T-helper 1 cell treated with Interleukin-12 subunit alpha and Interleukin-12 subunit beta and Interleukin-4 antibody, amounts not matched to agents 30 μg/mL and 1 μg/mL, for 36 hours (primary cell): ENCODE measurements at regions not wholly inside any gene's neighbourhood (a gene's known extent, or its start where the extent isn't known, plus 50 kb on each side); places are given as distances from the start of the nearest gene placed in this dataset.

Experiments used
- H3K27ac Mint-ChIP-seq: one replicate; pipeline ENCODE4 v1.8.0; 2021; ENCODE audit warnings: mild to moderate bottlenecking, mixed read lengths
- H3K27me3 Mint-ChIP-seq: one replicate; pipeline ENCODE4 v1.8.0; 2021; ENCODE audit warnings: low read depth, mixed read lengths
- H3K36me3 Mint-ChIP-seq: one replicate; pipeline ENCODE4 v1.8.0; 2021; ENCODE audit warnings: low read depth, mixed read lengths
- H3K4me1 Mint-ChIP-seq: one replicate; pipeline ENCODE4 v1.8.0; 2021; ENCODE audit warnings: low read depth, mixed read lengths
- H3K4me3 Mint-ChIP-seq: one replicate; pipeline ENCODE4 v1.8.0; 2021; ENCODE audit warnings: mild to moderate bottlenecking, moderate library complexity, mixed read lengths
- H3K9me3 Mint-ChIP-seq: one replicate; pipeline ENCODE4 v1.8.0; 2021; ENCODE audit warnings: mixed read lengths

DNA sequence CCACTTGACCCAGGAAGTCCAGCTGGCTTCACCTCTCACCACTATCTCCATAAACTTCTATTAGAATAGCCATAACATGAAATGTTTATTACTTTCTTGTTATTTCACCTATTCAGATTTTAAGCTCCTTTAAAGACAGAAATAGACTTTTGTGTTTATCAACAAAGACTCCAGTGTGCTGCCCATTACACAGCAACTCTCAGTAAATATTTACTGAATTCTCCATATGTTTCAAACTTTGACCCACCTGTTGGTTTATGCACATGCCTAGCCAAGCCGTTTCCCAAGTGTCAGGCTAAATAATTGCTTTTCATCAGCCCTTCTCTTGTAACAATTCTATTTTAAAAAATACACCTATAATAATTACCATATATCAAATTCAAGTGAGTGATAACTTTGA lies 242.9 kb upstream of the NEIL3 start:
- Mint-ChIP-seq H3K36me3 (no peaks in the 10 kb centered on the region), H3K9me3 (no peaks in the 10 kb centered on the region), H3K27ac (no peak overlapping the region), H3K4me1 (no peaks in the 10 kb centered on the region), H3K27me3 (no peaks in the 10 kb centered on the region), H3K4me3 (no peak overlapping the region)

DNA sequence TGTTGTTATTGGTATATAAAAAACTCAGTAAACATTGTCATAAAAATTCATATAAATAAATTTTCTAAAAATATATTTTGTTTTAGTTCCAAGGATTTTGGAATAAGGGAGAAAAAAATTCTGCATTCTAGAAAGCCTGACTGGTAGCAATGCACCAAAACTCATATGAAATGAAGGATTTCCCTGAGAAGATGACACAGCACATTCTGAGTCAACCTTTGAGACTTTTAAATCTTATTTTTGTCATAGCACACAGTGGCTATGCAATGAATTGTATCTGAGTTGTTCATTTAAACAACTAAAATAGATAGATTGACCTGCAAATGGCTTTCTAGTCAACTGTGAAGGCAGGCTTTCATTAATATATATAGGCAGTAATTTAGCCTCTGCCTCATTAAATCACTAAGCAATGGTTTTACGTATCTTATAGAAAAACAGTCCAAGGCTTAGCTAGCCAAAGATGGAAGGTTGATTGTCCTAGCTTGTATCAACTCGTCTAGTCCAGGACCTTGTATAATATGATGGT lies 239.1 kb upstream of the NEIL3 start:
- Mint-ChIP-seq H3K9me3 (no peaks in the 10 kb centered on the region), H3K36me3 (no peaks in the 10 kb centered on the region), H3K27me3 (no peaks in the 10 kb centered on the region), H3K27ac (no peak overlapping the region), H3K4me1 (no peaks in the 10 kb centered on the region), H3K4me3 (no peak overlapping the region)

DNA sequence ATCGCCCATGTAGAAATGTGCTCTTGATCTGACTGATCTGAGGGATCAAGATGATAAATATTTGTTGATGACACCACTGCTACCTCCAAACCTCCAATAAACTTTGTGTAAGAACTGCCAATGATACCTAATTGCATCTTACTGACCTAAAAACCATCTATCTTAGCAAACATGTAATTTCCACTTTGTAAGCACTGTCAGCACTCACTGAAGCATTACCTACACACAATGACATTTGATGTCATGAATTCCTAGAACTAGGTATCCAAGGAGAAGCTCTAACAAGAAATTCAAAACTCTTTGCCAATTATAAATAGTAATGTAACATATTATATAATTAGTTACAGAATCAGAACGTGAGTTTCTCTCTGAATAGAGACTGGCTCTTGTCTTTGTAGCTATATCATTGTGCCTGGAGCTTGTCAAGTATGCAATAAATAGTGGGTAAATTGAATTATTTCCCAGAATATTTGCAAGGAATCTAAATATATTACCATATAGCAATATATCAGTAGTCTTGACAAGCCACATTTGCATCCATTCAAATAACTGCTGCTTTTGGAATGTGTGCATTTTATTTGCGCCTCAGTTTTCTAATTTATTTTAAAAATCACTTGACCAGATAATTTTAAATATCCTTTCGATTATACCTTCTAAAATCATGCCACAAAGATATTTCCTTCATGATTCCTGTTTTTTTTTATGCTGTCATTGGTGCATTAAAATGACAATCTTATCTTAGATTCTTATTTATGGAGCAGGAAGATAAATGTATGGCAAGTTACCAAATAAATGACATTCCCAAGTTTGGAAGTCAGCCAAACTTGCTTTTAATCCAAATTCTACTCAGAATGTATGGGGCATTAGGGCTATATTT lies 232.3 kb upstream of the NEIL3 start:
- Mint-ChIP-seq H3K36me3 (no peaks in the 10 kb centered on the region), H3K4me3 (no peak overlapping the region), H3K4me1 (no peaks in the 10 kb centered on the region), H3K27ac (no peak overlapping the region), H3K27me3 (no peaks in the 10 kb centered on the region), H3K9me3 (no peaks in the 10 kb centered on the region)

DNA sequence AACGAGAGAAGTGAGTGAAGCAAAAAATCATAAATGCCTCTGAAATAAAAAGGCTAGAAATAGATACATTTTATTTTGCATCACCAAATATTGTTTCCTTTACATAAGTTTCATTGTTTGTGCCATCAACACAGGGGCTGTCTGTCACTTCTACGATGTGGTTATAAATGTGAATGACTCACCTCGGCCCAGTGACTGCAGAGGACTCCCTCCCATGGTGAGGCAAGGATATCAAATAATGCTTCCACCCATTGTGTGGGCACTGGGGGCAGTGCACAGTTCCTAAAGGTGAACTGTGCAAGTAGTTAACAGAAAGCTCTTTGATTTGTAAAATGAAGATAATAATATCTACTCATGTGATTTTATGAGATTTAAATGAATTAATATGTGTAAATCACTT lies 230.3 kb upstream of the NEIL3 start:
- no peaks in the 10 kb centered on the region for H3K9me3 Mint-ChIP-seq
- H3K27ac Mint-ChIP-seq: no peak overlapping the region
- H3K4me3 Mint-ChIP-seq: no peak overlapping the region
- no peaks in the 10 kb centered on the region for H3K27me3 Mint-ChIP-seq
- no peaks in the 10 kb centered on the region for H3K4me1 Mint-ChIP-seq
- H3K36me3 Mint-ChIP-seq: no peaks in the 10 kb centered on the region

DNA sequence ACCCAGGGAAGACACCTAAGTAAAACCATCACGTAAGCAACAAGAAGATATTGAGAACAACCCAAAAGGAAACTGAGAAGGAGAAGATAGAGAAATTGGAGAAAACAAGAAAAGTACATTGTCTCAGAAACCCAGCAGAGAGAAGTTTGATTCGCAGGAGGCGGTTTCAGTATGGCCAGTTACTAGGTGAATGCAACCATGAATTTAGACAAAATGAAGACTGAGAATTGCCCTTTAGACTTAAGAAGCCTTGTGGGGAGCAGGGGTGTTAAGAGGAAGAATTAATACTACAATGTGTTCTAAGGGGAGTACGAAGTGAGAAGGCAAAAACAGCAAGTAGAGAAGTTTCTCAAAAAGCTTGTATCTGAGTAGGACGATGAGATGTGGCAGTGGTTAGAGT lies 229.3 kb upstream of the NEIL3 start:
- H3K4me3 Mint-ChIP-seq: no peak overlapping the region
- no peaks in the 10 kb centered on the region for H3K36me3 Mint-ChIP-seq
- no peaks in the 10 kb centered on the region for H3K27me3 Mint-ChIP-seq
- no peaks in the 10 kb centered on the region for H3K9me3 Mint-ChIP-seq
- no peak overlapping the region for H3K27ac Mint-ChIP-seq
- H3K4me1 Mint-ChIP-seq: no peaks in the 10 kb centered on the region

DNA sequence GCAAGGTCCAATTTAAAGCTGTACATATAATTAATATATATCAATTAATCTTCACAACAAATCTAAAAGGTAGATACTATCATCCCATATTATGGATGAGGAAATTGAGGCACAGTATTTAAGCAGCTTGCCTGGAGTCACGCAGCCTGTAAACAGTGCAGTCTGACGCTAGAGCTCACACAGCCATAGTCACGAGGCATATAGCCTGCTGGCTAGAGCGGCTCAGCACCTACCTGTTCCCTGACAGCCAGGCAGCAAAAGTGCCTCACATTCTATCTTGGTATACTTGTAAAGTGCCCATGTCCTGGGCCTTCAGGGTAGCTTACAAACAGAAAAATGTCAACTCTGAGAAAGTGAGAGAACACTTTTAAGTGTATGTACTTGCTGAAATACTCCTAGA lies 222.6 kb upstream of the NEIL3 start:
- H3K4me1 Mint-ChIP-seq: no peaks in the 10 kb centered on the region
- no peaks in the 10 kb centered on the region for H3K27me3 Mint-ChIP-seq
- no peaks in the 10 kb centered on the region for H3K9me3 Mint-ChIP-seq
- H3K27ac Mint-ChIP-seq: no peak overlapping the region
- H3K4me3 Mint-ChIP-seq: no peak overlapping the region
- no peaks in the 10 kb centered on the region for H3K36me3 Mint-ChIP-seq

DNA sequence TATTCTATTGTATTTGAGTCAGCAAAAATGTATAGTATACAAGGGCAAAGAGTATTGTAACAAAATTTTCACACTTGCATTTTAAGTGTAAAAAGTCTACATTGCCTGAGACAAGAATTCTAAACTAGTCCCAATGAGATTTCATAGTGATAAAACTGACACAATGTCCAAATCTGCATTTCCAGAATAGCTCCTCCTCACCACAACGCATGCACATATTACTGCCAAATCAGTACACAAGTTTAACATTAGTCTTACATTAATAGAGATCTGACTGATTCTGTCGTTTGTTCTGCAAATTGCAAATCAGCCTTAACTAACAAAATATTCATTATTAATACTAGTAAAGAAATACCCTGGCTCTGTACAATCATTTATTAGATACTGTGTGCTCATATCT lies 222.2 kb upstream of the NEIL3 start:
- H3K27me3 Mint-ChIP-seq: no peaks in the 10 kb centered on the region
- no peaks in the 10 kb centered on the region for H3K36me3 Mint-ChIP-seq
- H3K4me1 Mint-ChIP-seq: no peaks in the 10 kb centered on the region
- no peak overlapping the region for H3K27ac Mint-ChIP-seq
- no peak overlapping the region for H3K4me3 Mint-ChIP-seq
- H3K9me3 Mint-ChIP-seq: no peaks in the 10 kb centered on the region

DNA sequence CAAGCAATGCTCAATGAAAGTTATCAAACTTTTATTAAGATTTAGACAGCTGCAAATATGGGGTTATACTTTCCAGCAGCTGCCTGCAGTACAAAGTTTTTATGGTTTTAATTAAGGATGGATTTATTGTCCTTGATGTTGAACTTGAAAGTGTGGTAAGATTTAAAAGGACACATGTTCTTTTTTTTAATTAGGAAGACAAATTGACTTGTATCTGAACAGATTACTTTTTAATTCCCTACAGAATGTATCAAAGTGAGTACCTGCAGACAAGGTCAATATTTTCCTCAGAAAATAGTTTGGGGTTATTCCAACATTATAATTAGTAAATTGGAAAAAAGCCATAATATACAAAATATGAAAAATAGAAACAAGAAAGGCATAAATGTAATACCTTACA lies 218.2 kb upstream of the NEIL3 start:
- H3K4me3 Mint-ChIP-seq: no peak overlapping the region
- H3K36me3 Mint-ChIP-seq: no peaks in the 10 kb centered on the region

DNA sequence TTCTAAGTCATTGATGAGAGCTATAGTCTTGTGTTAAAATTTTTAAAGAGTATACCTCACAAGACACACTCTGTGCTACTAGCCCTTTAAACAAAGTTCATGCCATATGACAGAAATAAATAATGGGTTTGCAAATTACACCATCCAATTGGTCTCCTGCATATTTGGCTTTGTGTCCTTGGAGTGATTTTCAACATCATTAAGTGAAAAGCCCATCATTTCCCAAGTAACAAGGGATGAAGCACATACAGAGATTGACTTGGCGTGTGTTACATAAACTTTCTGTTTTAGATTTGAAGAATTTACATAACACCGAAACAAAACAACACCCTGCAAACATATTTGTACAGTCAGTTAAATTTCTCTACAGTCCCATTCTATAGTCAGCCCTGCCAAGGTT lies 216.9 kb upstream of the NEIL3 start:
- H3K9me3 Mint-ChIP-seq: no peaks in the 10 kb centered on the region
- H3K27me3 Mint-ChIP-seq: no peaks in the 10 kb centered on the region
- no peaks in the 10 kb centered on the region for H3K36me3 Mint-ChIP-seq
- no peak overlapping the region for H3K4me3 Mint-ChIP-seq
- no peaks in the 10 kb centered on the region for H3K4me1 Mint-ChIP-seq
- H3K27ac Mint-ChIP-seq: no peak overlapping the region

More for the DNA sequence above, 218.2 kb upstream of the NEIL3 start:
- no peaks in the 10 kb centered on the region for H3K27me3 Mint-ChIP-seq
- no peak overlapping the region for H3K27ac Mint-ChIP-seq
- H3K4me1 Mint-ChIP-seq: no peaks in the 10 kb centered on the region
- no peaks in the 10 kb centered on the region for H3K9me3 Mint-ChIP-seq

DNA sequence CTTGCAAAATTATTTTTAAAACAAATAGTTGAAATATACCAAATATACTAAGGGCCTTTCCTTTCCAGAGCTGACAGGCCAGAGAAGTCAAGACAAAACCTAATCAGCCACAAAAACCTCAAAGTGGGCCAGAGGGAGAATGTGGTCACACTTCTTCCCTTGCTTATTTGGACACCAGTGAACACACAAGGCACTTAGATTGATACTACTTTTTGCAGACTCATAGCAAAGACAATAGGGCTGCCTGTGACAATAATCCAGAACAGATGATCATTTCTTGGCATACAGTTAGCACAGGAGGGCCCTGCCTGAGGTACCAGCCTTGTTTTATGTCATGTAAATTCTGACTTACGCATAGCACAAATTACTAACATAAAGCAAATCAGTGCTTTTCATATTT lies 215.7 kb upstream of the NEIL3 start:
- H3K9me3 Mint-ChIP-seq: no peaks in the 10 kb centered on the region
- no peaks in the 10 kb centered on the region for H3K27me3 Mint-ChIP-seq
- H3K4me3 Mint-ChIP-seq: no peak overlapping the region
- H3K4me1 Mint-ChIP-seq: no peaks in the 10 kb centered on the region
- H3K36me3 Mint-ChIP-seq: no peaks in the 10 kb centered on the region
- H3K27ac Mint-ChIP-seq: no peak overlapping the region

DNA sequence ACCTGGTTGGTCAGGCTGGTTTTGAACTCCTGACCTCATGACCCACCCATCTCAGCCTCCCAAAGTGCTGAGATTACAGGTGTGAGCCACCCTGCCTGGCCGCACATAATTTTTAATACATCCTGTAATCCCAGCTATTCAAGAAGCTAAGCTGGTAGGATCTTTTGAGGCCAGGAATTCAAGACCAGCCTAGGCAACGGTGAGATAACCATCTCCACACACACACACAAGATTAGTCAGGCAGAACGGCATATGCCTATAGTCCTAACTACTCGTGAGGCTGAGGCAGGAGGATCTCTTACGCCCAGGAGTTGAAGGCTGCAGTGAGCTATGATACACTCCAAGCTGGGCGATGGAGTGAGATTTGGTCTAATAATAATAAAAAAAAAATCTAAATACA lies 212.4 kb upstream of the NEIL3 start:
- Mint-ChIP-seq H3K9me3 (no peaks in the 10 kb centered on the region), H3K4me1 (no peaks in the 10 kb centered on the region), H3K36me3 (no peaks in the 10 kb centered on the region), H3K27me3 (no peaks in the 10 kb centered on the region), H3K4me3 (no peak overlapping the region), H3K27ac (no peak overlapping the region)

DNA sequence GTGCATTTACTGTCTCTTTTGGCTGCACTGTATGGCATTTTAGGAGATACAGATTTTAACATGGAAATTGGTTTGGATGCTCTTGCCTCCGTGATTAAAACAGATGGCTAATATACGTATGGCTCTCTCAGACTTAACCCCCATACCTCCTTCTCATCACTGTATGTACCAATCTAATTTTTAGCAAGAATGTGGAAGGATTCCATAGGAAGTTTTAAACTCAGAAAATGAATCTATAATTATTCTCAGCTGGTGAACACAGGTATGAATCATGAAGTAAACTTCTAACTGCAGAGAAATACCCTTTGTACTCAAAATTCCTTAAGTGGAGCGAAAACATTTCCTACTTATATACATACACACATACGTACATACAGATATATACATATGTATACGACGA lies 210.5 kb upstream of the NEIL3 start:
- Mint-ChIP-seq H3K4me3 (no peak overlapping the region), H3K4me1 (no peaks in the 10 kb centered on the region), H3K36me3 (no peaks in the 10 kb centered on the region), H3K27ac (no peak overlapping the region), H3K9me3 (no peaks in the 10 kb centered on the region), H3K27me3 (no peaks in the 10 kb centered on the region)

DNA sequence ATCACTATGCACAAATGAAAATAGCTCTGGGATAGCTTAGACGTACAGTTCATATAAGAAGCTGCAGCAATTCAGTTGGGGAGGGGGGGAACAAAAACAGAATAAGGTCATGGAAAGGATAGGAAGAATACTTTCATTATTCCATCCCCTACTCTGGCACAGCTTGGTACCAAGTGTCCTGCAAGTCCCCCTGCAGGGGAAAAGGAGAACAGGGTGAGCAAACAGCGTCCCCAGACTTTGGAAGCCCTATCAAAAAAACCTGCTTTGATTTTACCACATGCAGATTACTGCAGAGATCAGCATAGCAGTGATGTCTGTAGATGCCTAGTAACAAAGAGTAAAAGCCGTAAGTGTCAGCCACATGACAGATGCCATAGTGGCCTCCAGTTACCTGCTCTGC lies 209.4 kb upstream of the NEIL3 start:
- H3K4me3 Mint-ChIP-seq: no peak overlapping the region
- H3K4me1 Mint-ChIP-seq: no peaks in the 10 kb centered on the region
- no peaks in the 10 kb centered on the region for H3K36me3 Mint-ChIP-seq
- H3K27me3 Mint-ChIP-seq: no peaks in the 10 kb centered on the region
- H3K27ac Mint-ChIP-seq: no peak overlapping the region
- no peaks in the 10 kb centered on the region for H3K9me3 Mint-ChIP-seq

DNA sequence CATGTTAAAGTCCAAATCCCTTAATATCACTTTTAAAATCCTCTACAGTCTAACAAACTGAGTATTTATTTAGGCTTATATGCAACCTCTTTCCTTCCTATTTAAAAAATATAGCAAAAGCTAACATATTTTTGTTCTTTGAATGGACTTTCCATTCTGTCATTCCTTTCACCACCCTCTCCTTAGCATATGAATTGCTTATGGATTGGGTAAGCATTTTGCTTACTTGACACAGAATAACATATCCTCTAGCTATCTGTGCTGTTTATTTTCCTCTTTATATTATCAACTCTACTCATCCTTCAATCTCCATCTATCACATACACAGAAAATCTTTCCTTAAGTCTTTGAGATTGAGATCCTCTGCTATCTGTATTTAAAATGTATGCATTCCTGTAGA lies 206.1 kb upstream of the NEIL3 start:
- H3K9me3 Mint-ChIP-seq: no peaks in the 10 kb centered on the region
- H3K27me3 Mint-ChIP-seq: no peaks in the 10 kb centered on the region
- H3K4me3 Mint-ChIP-seq: no peak overlapping the region
- no peaks in the 10 kb centered on the region for H3K36me3 Mint-ChIP-seq
- H3K27ac Mint-ChIP-seq: no peak overlapping the region
- H3K4me1 Mint-ChIP-seq: no peaks in the 10 kb centered on the region

DNA sequence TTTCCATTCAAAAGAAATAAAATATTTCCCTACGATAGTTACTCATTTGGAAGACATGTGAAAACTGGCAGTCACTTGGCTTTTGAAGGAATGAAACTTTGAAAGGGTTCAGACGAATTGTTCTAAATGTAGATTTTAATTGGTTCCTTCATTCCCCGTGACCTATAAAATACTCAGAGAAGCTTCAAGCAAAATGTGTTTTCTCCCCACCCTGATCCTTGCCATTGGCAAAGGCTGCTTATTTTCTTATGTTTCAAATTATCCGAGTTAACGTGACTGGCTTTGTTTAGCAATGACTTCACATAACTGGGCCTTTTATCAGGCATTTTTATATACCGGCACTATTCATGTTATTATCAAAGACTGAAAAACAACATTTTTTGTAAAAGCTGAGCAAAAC lies 204.1 kb upstream of the NEIL3 start:
- H3K27me3 Mint-ChIP-seq: no peaks in the 10 kb centered on the region
- no peaks in the 10 kb centered on the region for H3K36me3 Mint-ChIP-seq
- H3K4me3 Mint-ChIP-seq: no peak overlapping the region
- no peak overlapping the region for H3K27ac Mint-ChIP-seq
- no peaks in the 10 kb centered on the region for H3K4me1 Mint-ChIP-seq
- H3K9me3 Mint-ChIP-seq: no peaks in the 10 kb centered on the region
